Endothelial cell (in vitro differentiated cells): ENCODE measurements at regions not wholly inside any gene's neighbourhood (a gene's known extent, or its start where the extent isn't known, plus 50 kb on each side); places are given as distances from the start of the nearest gene placed in this dataset.

ENCODE experiments used
- DNase-seq: peaks from one replicate; pipeline ENCODE4 v3.0.0; 2021; ENCODE audit warnings: low spot score
- H3K27ac Mint-ChIP-seq: one replicate; pipeline ENCODE4 v1.8.0; 2021; ENCODE audit warnings: mixed read lengths, inconsistent platforms; ENCODE audit not compliant: unreplicated experiment
- H3K27me3 Mint-ChIP-seq: one replicate; pipeline ENCODE4 v1.8.0; 2021; ENCODE audit warnings: mild to moderate bottlenecking, moderate library complexity, mixed read lengths, inconsistent platforms; ENCODE audit not compliant: unreplicated experiment
- H3K36me3 Mint-ChIP-seq: one replicate; pipeline ENCODE4 v1.8.0; 2021; ENCODE audit warnings: mild to moderate bottlenecking, low read depth, mixed read lengths, inconsistent platforms; ENCODE audit not compliant: unreplicated experiment
- H3K4me1 Mint-ChIP-seq: one replicate; pipeline ENCODE4 v1.8.0; 2021; ENCODE audit warnings: mild to moderate bottlenecking, mixed read lengths, inconsistent platforms; ENCODE audit not compliant: unreplicated experiment
- H3K4me3 Mint-ChIP-seq: one replicate; pipeline ENCODE4 v1.8.0; 2021; ENCODE audit warnings: mild to moderate bottlenecking, mixed read lengths, inconsistent platforms; ENCODE audit not compliant: unreplicated experiment
- H3K9me3 Mint-ChIP-seq: one replicate; pipeline ENCODE4 v1.8.0; 2021; ENCODE audit warnings: mixed read lengths, inconsistent platforms; ENCODE audit not compliant: unreplicated experiment
- TF ChIP-seq, protein P1 (sequence below): fragments of 200-600 bp; sonication (generic); IDR thresholded peaks from one replicate; pipeline ENCODE4 v1.5.0; 2021; ENCODE audit warnings: antibody characterized with exemption; ENCODE audit not compliant: unreplicated experiment

DNA sequence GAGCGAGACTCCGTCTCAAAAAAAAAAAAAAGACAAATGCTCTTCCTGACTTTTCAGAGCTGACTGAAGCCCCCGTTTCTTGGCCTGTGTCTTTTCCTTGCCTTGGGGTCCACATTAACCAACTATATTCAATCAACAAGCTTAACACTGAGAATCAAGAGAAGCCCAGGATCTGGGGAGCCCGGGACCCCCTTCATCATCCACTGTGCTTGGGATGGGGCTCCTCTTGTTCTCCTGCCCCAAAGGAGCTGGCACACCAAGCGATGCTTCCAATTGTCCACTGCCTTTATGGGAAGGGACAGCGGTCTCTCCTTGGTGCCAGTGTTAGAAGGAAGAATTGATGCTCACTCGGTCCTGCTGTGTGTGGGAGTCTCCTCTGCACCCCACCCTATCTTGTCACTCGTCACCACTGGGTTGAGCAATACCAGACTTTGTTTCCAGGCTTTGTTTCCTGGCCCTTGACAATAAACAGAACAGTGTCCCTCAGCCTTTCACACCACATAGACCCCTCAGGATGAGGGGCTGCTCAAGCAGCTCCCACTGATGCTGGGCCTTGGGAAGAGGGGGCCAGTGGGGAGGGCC lies 146.7 kb downstream of the KCNJ12 start:
- no peak overlapping the region for H3K27ac Mint-ChIP-seq
- H3K4me3 Mint-ChIP-seq, result no peak overlapping the region
- H3K27me3 Mint-ChIP-seq, result peaks cover 3% of the 10 kb centered on the region
- H3K36me3 Mint-ChIP-seq, result no peaks in the 10 kb centered on the region
- no peaks in the 10 kb centered on the region for H3K9me3 Mint-ChIP-seq
- TF ChIP-seq, protein P1, sequence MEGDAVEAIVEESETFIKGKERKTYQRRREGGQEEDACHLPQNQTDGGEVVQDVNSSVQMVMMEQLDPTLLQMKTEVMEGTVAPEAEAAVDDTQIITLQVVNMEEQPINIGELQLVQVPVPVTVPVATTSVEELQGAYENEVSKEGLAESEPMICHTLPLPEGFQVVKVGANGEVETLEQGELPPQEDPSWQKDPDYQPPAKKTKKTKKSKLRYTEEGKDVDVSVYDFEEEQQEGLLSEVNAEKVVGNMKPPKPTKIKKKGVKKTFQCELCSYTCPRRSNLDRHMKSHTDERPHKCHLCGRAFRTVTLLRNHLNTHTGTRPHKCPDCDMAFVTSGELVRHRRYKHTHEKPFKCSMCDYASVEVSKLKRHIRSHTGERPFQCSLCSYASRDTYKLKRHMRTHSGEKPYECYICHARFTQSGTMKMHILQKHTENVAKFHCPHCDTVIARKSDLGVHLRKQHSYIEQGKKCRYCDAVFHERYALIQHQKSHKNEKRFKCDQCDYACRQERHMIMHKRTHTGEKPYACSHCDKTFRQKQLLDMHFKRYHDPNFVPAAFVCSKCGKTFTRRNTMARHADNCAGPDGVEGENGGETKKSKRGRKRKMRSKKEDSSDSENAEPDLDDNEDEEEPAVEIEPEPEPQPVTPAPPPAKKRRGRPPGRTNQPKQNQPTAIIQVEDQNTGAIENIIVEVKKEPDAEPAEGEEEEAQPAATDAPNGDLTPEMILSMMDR, result no peak
- H3K4me1 Mint-ChIP-seq, result peaks cover 1% of the 10 kb centered on the region
- DNase-seq, result no peak

DNA sequence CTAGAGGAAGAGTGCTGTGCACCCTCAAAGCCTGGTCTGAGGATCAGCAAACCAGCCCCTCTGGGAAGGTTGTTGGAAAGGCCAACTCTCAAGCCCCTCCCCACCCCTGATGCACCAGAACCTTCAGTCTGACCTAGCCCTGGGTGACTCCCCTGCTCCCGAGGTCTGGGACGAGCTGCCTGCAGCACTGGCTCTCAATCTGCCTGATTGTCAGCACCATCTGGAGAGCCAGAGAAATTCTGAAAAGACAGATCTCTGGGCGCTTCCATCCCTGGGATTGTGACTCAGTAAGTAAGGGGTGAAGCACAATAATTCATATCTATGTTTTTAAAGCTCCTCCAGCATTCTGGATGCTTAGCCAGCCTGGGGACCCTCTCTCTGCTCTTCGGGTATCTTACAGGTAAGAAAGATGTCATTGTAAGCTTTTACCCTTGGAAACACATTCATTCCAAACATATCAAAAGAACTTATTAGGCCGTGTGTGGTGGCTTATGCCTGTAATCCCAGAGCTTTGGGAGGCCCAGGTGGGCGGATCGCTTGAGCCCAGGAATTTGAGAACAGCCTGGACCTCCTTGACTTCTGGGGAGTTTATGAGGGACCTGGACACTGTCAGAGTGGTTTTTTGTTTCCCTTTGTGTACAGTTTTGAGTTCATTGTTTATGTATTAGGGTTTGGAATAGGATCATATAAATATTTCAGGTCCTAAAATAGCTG lies 147.5 kb downstream of the KCNJ12 start:
- DNase-seq, result no peak
- H3K27ac Mint-ChIP-seq, result no peak overlapping the region
- H3K4me1 Mint-ChIP-seq, result no peaks in the 10 kb centered on the region
- TF ChIP-seq, protein P1, result no peak
- peaks cover 3% of the 10 kb centered on the region for H3K27me3 Mint-ChIP-seq
- H3K9me3 Mint-ChIP-seq, result no peaks in the 10 kb centered on the region
- H3K4me3 Mint-ChIP-seq, result no peak overlapping the region
- H3K36me3 Mint-ChIP-seq, result no peaks in the 10 kb centered on the region

DNA sequence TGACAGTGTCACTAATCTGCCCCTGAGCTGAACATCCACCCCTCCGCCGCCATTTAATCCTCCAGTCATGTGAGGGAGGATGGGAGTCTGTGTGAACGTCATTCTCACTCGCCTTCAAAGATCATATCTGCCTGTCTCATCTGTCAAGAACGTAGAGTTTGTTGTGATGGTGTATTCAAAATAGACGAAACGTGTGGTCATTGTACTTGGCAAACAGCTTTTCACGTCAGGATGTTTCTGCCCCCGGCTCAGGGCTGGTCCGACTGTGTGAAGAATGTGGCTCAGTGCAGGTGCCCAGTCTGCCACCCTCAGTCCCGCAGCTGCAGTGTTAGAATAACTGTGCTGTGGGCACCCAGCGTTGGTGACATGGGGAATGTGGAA lies 148.0 kb downstream of the KCNJ12 start:
- Mint-ChIP-seq H3K9me3 (no peaks in the 10 kb centered on the region), H3K4me1 (no peaks in the 10 kb centered on the region), H3K27ac (no peak overlapping the region), H3K4me3 (no peak overlapping the region), H3K27me3 (peaks cover 3% of the 10 kb centered on the region), H3K36me3 (no peaks in the 10 kb centered on the region)
- TF ChIP-seq, protein P1, result no peak
- DNase-seq, result no peak

DNA sequence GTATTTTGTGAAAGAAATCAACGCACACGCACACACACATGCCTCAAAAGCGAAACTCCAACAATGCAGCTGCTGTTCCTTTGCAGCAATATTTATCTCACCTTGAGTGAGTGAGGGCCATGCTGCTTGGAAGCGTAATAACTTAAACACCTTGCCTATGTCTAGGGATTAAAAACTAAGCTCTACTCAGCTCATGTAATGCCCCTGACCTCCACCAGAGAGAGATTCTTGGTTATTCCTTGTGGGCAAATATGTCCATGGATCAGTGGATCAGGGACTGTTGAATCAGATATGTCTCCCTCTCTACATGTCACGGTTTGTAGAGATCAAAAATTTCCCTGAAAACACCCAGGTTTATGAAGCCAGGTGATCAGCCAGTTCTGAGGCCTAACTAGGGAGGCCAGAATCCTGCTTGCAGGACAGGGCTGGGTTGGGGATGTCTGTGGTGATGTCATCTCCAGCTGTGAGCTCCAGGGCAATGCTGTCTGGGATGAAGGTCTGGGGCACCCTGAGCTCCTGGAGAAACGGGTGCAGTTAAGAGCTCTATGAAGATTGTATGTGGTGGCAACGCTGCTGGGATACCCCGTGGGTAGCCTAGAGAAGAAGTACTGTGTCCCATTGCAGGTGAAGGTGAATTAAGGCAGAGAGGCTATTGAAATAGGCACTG lies 149.4 kb downstream of the KCNJ12 start:
- Mint-ChIP-seq H3K4me1 (peaks cover 3% of the 10 kb centered on the region), H3K27me3 (peaks cover 3% of the 10 kb centered on the region), H3K27ac (no peak overlapping the region), H3K4me3 (no peak overlapping the region), H3K9me3 (no peaks in the 10 kb centered on the region), H3K36me3 (no peaks in the 10 kb centered on the region)
- no peak for DNase-seq
- TF ChIP-seq, protein P1, result no peak
